GM19372 (cell line): ENCODE measurements at regions not wholly inside any gene's neighbourhood (a gene's known extent, or its start where the extent isn't known, plus 50 kb on each side); places are given as distances from the start of the nearest gene placed in this dataset.
"Not testable (repeated sequence)": the region's sequence is repeated elsewhere in the genome, so short reads cannot be mapped to it uniquely, and the experiment has no call there.

ENCODE experiments used
- ATAC-seq: cut with Tn5 transposase; IDR thresholded peaks from one replicate; pipeline ENCODE4 v1.9.1; 2021; ENCODE audit warnings: mild to moderate bottlenecking, low read depth, moderate library complexity; ENCODE audit not compliant: unreplicated experiment

GRCh38 chr4:54863571-54864255 lies 206.0 kb downstream of the KIT start:
- ATAC-seq: no peak

GRCh38 chr4:54861201-54861600 lies 203.4 kb downstream of the KIT start:
- ATAC-seq: no peak

- ATAC-seq: no peak
Measured at GRCh38 chr4:54855191-54855854, 197.6 kb downstream of the KIT start.

GRCh38 chr4:54852602-54853001 lies 194.8 kb downstream of the KIT start:
- no peak for ATAC-seq

GRCh38 chr4:54852054-54852453 lies 194.3 kb downstream of the KIT start:
- no peak for ATAC-seq

GRCh38 chr4:54844911-54845310 lies 187.2 kb downstream of the KIT start:
- no peak for ATAC-seq

GRCh38 chr4:54843946-54844345 lies 186.2 kb downstream of the KIT start:
- ATAC-seq: no peak

GRCh38 chr4:54843106-54843505 lies 185.3 kb downstream of the KIT start:
- ATAC-seq: no peak

- ATAC-seq: no peak
Measured at GRCh38 chr4:54842656-54843055, 184.9 kb downstream of the KIT start.

GRCh38 chr4:54842226-54842625 lies 184.5 kb downstream of the KIT start:
- no peak for ATAC-seq

- ATAC-seq: no peak
Measured at GRCh38 chr4:54840992-54841768, 183.4 kb downstream of the KIT start.

- ATAC-seq: no peak
Measured at GRCh38 chr4:54840430-54840829, 182.7 kb downstream of the KIT start.

GRCh38 chr4:54838301-54838700 lies 180.5 kb downstream of the KIT start:
- ATAC-seq: no peak

- ATAC-seq: no peak
Measured at GRCh38 chr4:54837576-54838140, 179.9 kb downstream of the KIT start.

- ATAC-seq: not testable (repeated sequence)
Measured at GRCh38 chr4:54828361-54828760, 170.6 kb downstream of the KIT start.

GRCh38 chr4:54823616-54824015 lies 165.9 kb downstream of the KIT start:
- no peak for ATAC-seq

GRCh38 chr4:54819034-54819433 lies 161.3 kb downstream of the KIT start:
- ATAC-seq: no peak

GRCh38 chr4:54818481-54818880 lies 160.7 kb downstream of the KIT start:
- ATAC-seq: no peak

GRCh38 chr4:54813674-54814073 lies 155.9 kb downstream of the KIT start:
- ATAC-seq: no peak

GRCh38 chr4:54806351-54806750 lies 148.6 kb downstream of the KIT start:
- no peak for ATAC-seq

GRCh38 chr4:54802336-54802735 lies 144.6 kb downstream of the KIT start:
- no peak for ATAC-seq
